Gastroesophageal sphincter (tissue), 4 donors: ENCODE measurements at regions not wholly inside any gene's neighbourhood (a gene's known extent, or its start where the extent isn't known, plus 50 kb on each side); places are given as distances from the start of the nearest gene placed in this dataset.

ENCODE experiments used
- ATAC-seq: fragments of 150-250 bp; one replicate; pipeline ENCODE4 v1.9.1; 2016; ENCODE audit warnings: mild to moderate bottlenecking, moderate library complexity
- H3K27ac ChIP-seq, 4 donors: fragments of 200-600 bp; sonication (generic) in 3 of 4; 1 replicate in 3 of 4; 2 replicates in 1 of 4; pipeline ENCODE4 v1.5.1; 2016 to 2019
- H3K27me3 ChIP-seq: fragments of 200-600 bp; sonication (generic); one replicate; pipeline ENCODE4 v1.5.1; 2019
- H3K36me3 ChIP-seq, 2 donors: fragments of 200-600 bp; sonication (generic); one replicate each; pipeline ENCODE4 v1.5.1; 2019; ENCODE audit warnings: control low read depth in 1 of 2
- H3K4me1 ChIP-seq, 3 donors: fragments of 200-600 bp; sonication (generic); 1 replicate in 2 of 3; 2 replicates in 1 of 3; pipeline ENCODE4 v1.5.1; 2016 to 2019; ENCODE audit warnings: control low read depth in 2 of 3
- H3K4me3 ChIP-seq, 2 donors: fragments of 200-600 bp; sonication (generic); one replicate each; pipeline ENCODE4 v1.5.1; 2019; ENCODE audit warnings: mild to moderate bottlenecking in 1 of 2, moderate library complexity in 1 of 2
- H3K9me3 ChIP-seq, 3 donors: fragments of 200-600 bp; sonication (generic); one replicate each; pipeline ENCODE4 v1.5.1; 2017 to 2019; ENCODE audit warnings: control low read depth in 2 of 3
- CTCF ChIP-seq, 4 experiments: fragments of 200-600 bp in 2 of 4; fragments of 450-650 bp in 2 of 4; sonication (generic) in 1 of 4; IDR thresholded peaks; one replicate each; pipeline ENCODE4 v1.5.1; 2017 to 2019; ENCODE audit warnings: antibody characterized with exemption in 4 of 4, mild to moderate bottlenecking in 2 of 4, moderate library complexity in 2 of 4
- EP300 ChIP-seq: sonication (generic); formaldehyde crosslinking; IDR thresholded peaks from one replicate; pipeline ENCODE4 v1.6.1; 2017; ENCODE audit warnings: antibody characterized with exemption, mild to moderate bottlenecking
- POLR2A ChIP-seq, 2 donors: fragments of 450-650 bp; IDR thresholded peaks; one replicate each; pipeline ENCODE4 v1.6.1; 2017; ENCODE audit warnings: antibody characterized with exemption in 2 of 2, mild to moderate bottlenecking in 2 of 2, moderate library complexity in 1 of 2
- POLR2AphosphoS5 ChIP-seq: sonication (generic); formaldehyde crosslinking; IDR thresholded peaks from one replicate; pipeline ENCODE4 v1.6.1; 2017; ENCODE audit warnings: antibody characterized with exemption
- WGBS, 2 donors: methylation state at CpG; one replicate each; pipeline ENCODE4 v1.1.5; 2018; ENCODE audit warnings: low coverage in 1 of 2; 5-methylcytosine and 5-hydroxymethylcytosine counted together
- small RNA-seq, 4 donors: library from RNA; depleted of rRNA; stranded (forward); fragments of <200 nt; gene quantifications; one replicate each; pipeline ENCODE3, GENCODE V24; 2016

- H3K36me3 ChIP-seq, result no peaks in the 10 kb centered on the region
- ATAC-seq, result no peak
Measured at GRCh38 chr6:113796038-113796437, 61.1 kb upstream of the MARCKS start.

GRCh38 chr6:113802779-113803178 lies 54.4 kb upstream of the MARCKS start:
- no peaks in the 10 kb centered on the region for H3K36me3 ChIP-seq
- no peaks in the 10 kb centered on the region for H3K9me3 ChIP-seq
- H3K27me3 ChIP-seq, result no peaks in the 10 kb centered on the region
- no peaks in the 10 kb centered on the region for H3K4me1 ChIP-seq
- H3K27ac ChIP-seq, result no peak overlapping the region
- ATAC-seq, result no peak
- H3K4me3 ChIP-seq, result no peak overlapping the region
- TF ChIP-seq POLR2AphosphoS5 (no peak), POLR2A (IDR thresholded peaks at IDR 0.05) (no peak), CTCF (IDR thresholded peaks at IDR 0.05) (no peak), EP300 (no peak)

More at GRCh38 chr6:113796038-113796437, 61.1 kb upstream of the MARCKS start:
- Histone ChIP-seq H3K9me3 (no peaks in the 10 kb centered on the region), H3K4me1 (no peaks in the 10 kb centered on the region), H3K27ac (no peak overlapping the region), H3K27me3 (no peaks in the 10 kb centered on the region), H3K4me3 (no peak overlapping the region)
- TF ChIP-seq POLR2A (IDR thresholded peaks at IDR 0.05), result no peak
- TF ChIP-seq EP300, result no peak
- TF ChIP-seq CTCF (IDR thresholded peaks at IDR 0.05), result no peak
- no peak for TF ChIP-seq POLR2AphosphoS5

GRCh38 chr6:113805173-113805790 lies 51.9 kb upstream of the MARCKS start:
- no peak for ATAC-seq
- Histone ChIP-seq H3K36me3 (no peaks in the 10 kb centered on the region), H3K9me3 (no peaks in the 10 kb centered on the region), H3K27me3 (no peaks in the 10 kb centered on the region), H3K4me1 (no peaks in the 10 kb centered on the region), H3K4me3 (no peak overlapping the region), H3K27ac (peak overlapping the region in 2 of 4 donors; percentile 21 to 53)
- 47 to 49% methylated on average over 5 to 7 of the region's 7 CpGs for WGBS, 2 donors
- TF ChIP-seq CTCF (IDR thresholded peaks at IDR 0.05), result no peak
- TF ChIP-seq EP300, result no peak
- no peak for TF ChIP-seq POLR2A (IDR thresholded peaks at IDR 0.05)
- no peak for TF ChIP-seq POLR2AphosphoS5

GRCh38 chr6:113805811-113806495 lies 51.2 kb upstream of the MARCKS start:
- Histone ChIP-seq H3K27me3 (no peaks in the 10 kb centered on the region), H3K9me3 (no peaks in the 10 kb centered on the region), H3K27ac (peak overlapping the region in 1 of 4 donors; percentile 21), H3K4me3 (no peak overlapping the region), H3K4me1 (no peaks in the 10 kb centered on the region), H3K36me3 (no peaks in the 10 kb centered on the region)
- WGBS, 2 donors, result 62 to 64% methylated on average over 4 to 6 of the region's 6 CpGs
- no peak for TF ChIP-seq POLR2AphosphoS5
- ATAC-seq, result no peak

Small RNAs in the stretch of these regions (small RNA-seq; reads per million reads assigned to genes)
- 0 to 0.38 (median 0.15) reads per million in 4 donors for gene RNU6-1163P
